ENCODE measurements at regions not wholly inside any gene's neighbourhood (a gene's known extent, or its start where the extent isn't known, plus 50 kb on each side); places are given as distances from the start of the nearest gene placed in this dataset.

- no peak for DNase-seq (ENCODE audit: low read depth, low spot score)
- H3K4me1 ChIP-seq (ENCODE audit: insufficient read depth, insufficient read length), result no peaks in the 10 kb centered on the region
- no peak overlapping the region for H3K4me3 ChIP-seq (ENCODE audit: insufficient read length, low read depth)
These were observed 112.1 kb upstream of the CDC42EP3 start for GRCh38 chr2:37783545-37783944.

GRCh38 chr2:37784071-37784758, 112.8 kb upstream of the CDC42EP3 start:
- no peaks in the 10 kb centered on the region for H3K36me3 ChIP-seq (ENCODE audit: insufficient read depth, insufficient read length, low read length)
- no peak for DNase-seq (ENCODE audit: low read depth, low spot score)
- TF ChIP-seq ZNF274 (IDR thresholded peaks at IDR 0.05; ENCODE audit: low read depth, low read length), result no peak
- no peak for TF ChIP-seq SUZ12 (IDR thresholded peaks at IDR 0.05; ENCODE audit: extremely low read depth, insufficient read depth, insufficient read length)
- no peak for TF ChIP-seq YY1 (IDR thresholded peaks at IDR 0.05; ENCODE audit: insufficient read depth, insufficient read length)

More at GRCh38 chr2:37783545-37783944, 112.1 kb upstream of the CDC42EP3 start:
- no peak for TF ChIP-seq YY1 (IDR thresholded peaks at IDR 0.05; ENCODE audit: insufficient read depth, insufficient read length)
- TF ChIP-seq ZNF274 (IDR thresholded peaks at IDR 0.05; ENCODE audit: low read depth, low read length), result no peak
- TF ChIP-seq SUZ12 (IDR thresholded peaks at IDR 0.05; ENCODE audit: extremely low read depth, insufficient read depth, insufficient read length), result no peak
- Histone ChIP-seq H3K36me3 (ENCODE audit: insufficient read depth, insufficient read length, low read length) (no peaks in the 10 kb centered on the region), H3K27me3 (ENCODE audit: insufficient read depth, insufficient read length) (no peaks in the 10 kb centered on the region), H3K9ac (ENCODE audit: insufficient read length, low read depth) (no peak overlapping the region), H3K9me3 (ENCODE audit: insufficient read depth, low read length) (peaks cover 18% of the 10 kb centered on the region)

DNA sequence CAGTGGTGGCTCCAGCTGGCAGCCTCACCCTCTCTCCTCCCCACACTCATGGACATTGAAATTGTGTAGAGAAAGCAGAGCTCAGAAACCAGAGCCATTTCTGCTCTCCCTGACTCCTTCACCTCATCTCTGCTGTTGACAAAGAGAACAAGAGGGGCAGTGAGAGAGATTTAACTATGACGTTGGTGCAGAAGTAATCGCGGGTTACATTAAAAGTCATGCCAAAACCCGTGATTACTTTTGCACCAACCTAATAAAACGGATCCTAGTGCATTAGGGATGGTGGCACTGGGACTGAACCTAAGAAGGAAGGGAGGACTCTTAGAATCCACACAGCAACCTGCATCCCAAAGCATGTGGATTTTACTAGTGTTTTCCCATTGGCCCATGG, 113.3 kb upstream of the CDC42EP3 start:
- Histone ChIP-seq H3K9ac (ENCODE audit: insufficient read length, low read depth) (no peak overlapping the region), H3K9me3 (ENCODE audit: insufficient read depth, low read length) (peaks cover 21% of the 10 kb centered on the region), H3K4me1 (ENCODE audit: insufficient read depth, insufficient read length) (no peaks in the 10 kb centered on the region), H3K27me3 (ENCODE audit: insufficient read depth, insufficient read length) (no peaks in the 10 kb centered on the region), H3K36me3 (ENCODE audit: insufficient read depth, insufficient read length, low read length) (no peaks in the 10 kb centered on the region), H3K4me3 (ENCODE audit: insufficient read length, low read depth) (no peak overlapping the region)
- DNase-seq (ENCODE audit: low read depth, low spot score), result no peak
- TF ChIP-seq SUZ12 (IDR thresholded peaks at IDR 0.05; ENCODE audit: extremely low read depth, insufficient read depth, insufficient read length) (no peak), YY1 (IDR thresholded peaks at IDR 0.05; ENCODE audit: insufficient read depth, insufficient read length) (no peak), ZNF274 (IDR thresholded peaks at IDR 0.05; ENCODE audit: low read depth, low read length) (no peak)

More at GRCh38 chr2:37784071-37784758, 112.8 kb upstream of the CDC42EP3 start:
- H3K27me3 ChIP-seq (ENCODE audit: insufficient read depth, insufficient read length), result no peaks in the 10 kb centered on the region
- H3K4me3 ChIP-seq (ENCODE audit: insufficient read length, low read depth), result no peak overlapping the region
- H3K4me1 ChIP-seq (ENCODE audit: insufficient read depth, insufficient read length), result no peaks in the 10 kb centered on the region
- H3K9ac ChIP-seq (ENCODE audit: insufficient read length, low read depth), result no peak overlapping the region
- peaks cover 21% of the 10 kb centered on the region for H3K9me3 ChIP-seq (ENCODE audit: insufficient read depth, low read length)

- Histone ChIP-seq H3K36me3 (ENCODE audit: insufficient read depth, insufficient read length, low read length) (no peaks in the 10 kb centered on the region), H3K9ac (ENCODE audit: insufficient read length, low read depth) (no peak overlapping the region), H3K4me1 (ENCODE audit: insufficient read depth, insufficient read length) (no peaks in the 10 kb centered on the region), H3K27me3 (ENCODE audit: insufficient read depth, insufficient read length) (no peaks in the 10 kb centered on the region), H3K9me3 (ENCODE audit: insufficient read depth, low read length) (peaks cover 17% of the 10 kb centered on the region), H3K4me3 (ENCODE audit: insufficient read length, low read depth) (no peak overlapping the region)
- no peak for DNase-seq (ENCODE audit: low read depth, low spot score)
- TF ChIP-seq YY1 (IDR thresholded peaks at IDR 0.05; ENCODE audit: insufficient read depth, insufficient read length) (no peak), ZNF274 (IDR thresholded peaks at IDR 0.05; ENCODE audit: low read depth, low read length) (no peak), SUZ12 (IDR thresholded peaks at IDR 0.05; ENCODE audit: extremely low read depth, insufficient read depth, insufficient read length) (no peak)
These were observed 114.8 kb upstream of the CDC42EP3 start for GRCh38 chr2:37786191-37786698.

DNA sequence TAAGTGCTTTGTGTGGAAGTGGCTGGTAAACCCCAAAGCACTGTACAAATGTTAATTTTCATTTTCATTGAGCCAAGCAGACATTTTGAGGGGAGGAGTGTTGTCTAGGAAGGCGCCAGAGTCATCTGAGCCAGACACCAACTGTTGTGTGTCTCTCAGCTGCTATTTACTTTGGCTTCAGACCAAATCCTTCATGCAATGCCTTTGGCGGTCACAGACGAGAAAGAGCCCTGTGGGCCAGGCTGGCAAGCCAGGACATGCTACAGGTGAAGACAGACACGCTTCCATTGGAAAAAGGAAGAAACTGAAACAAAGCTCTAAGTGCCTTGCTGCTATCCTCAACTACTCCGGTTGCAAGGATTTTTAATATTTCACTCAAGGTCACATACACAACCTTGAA, 115.4 kb upstream of the CDC42EP3 start:
- Histone ChIP-seq H3K36me3 (ENCODE audit: insufficient read depth, insufficient read length, low read length) (no peaks in the 10 kb centered on the region), H3K9ac (ENCODE audit: insufficient read length, low read depth) (no peak overlapping the region), H3K27me3 (ENCODE audit: insufficient read depth, insufficient read length) (no peaks in the 10 kb centered on the region), H3K4me3 (ENCODE audit: insufficient read length, low read depth) (no peak overlapping the region), H3K9me3 (ENCODE audit: insufficient read depth, low read length) (peaks cover 17% of the 10 kb centered on the region), H3K4me1 (ENCODE audit: insufficient read depth, insufficient read length) (no peaks in the 10 kb centered on the region)
- no peak for DNase-seq (ENCODE audit: low read depth, low spot score)
- TF ChIP-seq ZNF274 (IDR thresholded peaks at IDR 0.05; ENCODE audit: low read depth, low read length) (no peak), YY1 (IDR thresholded peaks at IDR 0.05; ENCODE audit: insufficient read depth, insufficient read length) (no peak), SUZ12 (IDR thresholded peaks at IDR 0.05; ENCODE audit: extremely low read depth, insufficient read depth, insufficient read length) (no peak)

DNA sequence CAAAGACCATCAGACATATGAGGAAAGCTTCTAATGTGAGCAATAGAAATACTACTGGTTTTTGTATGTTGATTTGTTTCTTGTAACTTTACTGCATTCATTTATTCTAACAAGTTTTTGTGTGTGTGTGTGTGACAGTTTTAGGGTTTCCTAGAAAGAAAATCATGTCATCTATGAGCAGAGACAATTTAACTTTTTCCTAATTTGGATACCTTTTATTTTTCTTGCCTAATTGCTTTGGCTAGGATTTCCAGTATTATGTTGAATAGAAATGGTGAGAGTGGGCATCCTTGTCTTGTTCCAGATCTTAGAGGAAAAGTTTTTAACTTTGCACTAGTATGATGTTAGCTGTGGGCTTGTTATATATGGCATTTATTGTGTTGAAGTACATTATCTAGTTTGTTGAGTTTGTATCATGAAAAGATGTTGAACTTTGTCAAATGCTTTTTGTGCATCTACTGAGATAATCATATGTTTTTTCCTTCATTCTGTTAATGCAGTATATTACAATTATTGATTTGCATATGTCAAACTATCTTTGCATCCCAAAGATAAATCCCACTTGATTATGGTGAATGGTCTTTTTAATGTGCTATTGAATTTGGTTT, 117.3 kb upstream of the CDC42EP3 start:
- no peaks in the 10 kb centered on the region for H3K4me1 ChIP-seq (ENCODE audit: insufficient read depth, insufficient read length)
- no peaks in the 10 kb centered on the region for H3K36me3 ChIP-seq (ENCODE audit: insufficient read depth, insufficient read length, low read length)
- H3K27me3 ChIP-seq (ENCODE audit: insufficient read depth, insufficient read length), result no peaks in the 10 kb centered on the region
- no peak overlapping the region for H3K9ac ChIP-seq (ENCODE audit: insufficient read length, low read depth)
- no peak overlapping the region for H3K4me3 ChIP-seq (ENCODE audit: insufficient read length, low read depth)
- H3K9me3 ChIP-seq (ENCODE audit: insufficient read depth, low read length), result peaks cover 17% of the 10 kb centered on the region
- no peak for DNase-seq (ENCODE audit: low read depth, low spot score)
- TF ChIP-seq SUZ12 (IDR thresholded peaks at IDR 0.05; ENCODE audit: extremely low read depth, insufficient read depth, insufficient read length) (no peak), YY1 (IDR thresholded peaks at IDR 0.05; ENCODE audit: insufficient read depth, insufficient read length) (no peak), ZNF274 (IDR thresholded peaks at IDR 0.05; ENCODE audit: low read depth, low read length) (no peak)

DNA sequence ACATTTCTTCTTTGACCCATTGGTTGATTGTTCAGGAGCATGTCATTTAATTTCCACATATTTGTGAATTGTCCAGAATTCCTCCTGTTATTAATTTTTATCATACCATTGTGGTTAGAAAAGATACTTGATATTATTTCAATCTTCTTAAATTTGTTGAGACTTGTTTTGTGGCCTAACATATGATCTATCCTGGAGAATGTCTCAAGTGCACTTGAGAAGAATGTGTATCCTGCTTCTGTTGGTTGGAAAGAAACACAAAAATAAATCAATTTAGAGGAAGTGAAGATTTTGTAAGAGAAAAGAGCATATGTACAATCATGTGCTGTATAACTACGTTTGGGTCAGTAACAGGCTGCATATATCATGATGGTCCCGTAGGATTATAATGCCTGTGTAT, 118.6 kb upstream of the CDC42EP3 start:
- Histone ChIP-seq H3K36me3 (ENCODE audit: insufficient read depth, insufficient read length, low read length) (no peaks in the 10 kb centered on the region), H3K27me3 (ENCODE audit: insufficient read depth, insufficient read length) (no peaks in the 10 kb centered on the region), H3K9me3 (ENCODE audit: insufficient read depth, low read length) (peaks cover 17% of the 10 kb centered on the region), H3K9ac (ENCODE audit: insufficient read length, low read depth) (no peak overlapping the region), H3K4me1 (ENCODE audit: insufficient read depth, insufficient read length) (no peaks in the 10 kb centered on the region), H3K4me3 (ENCODE audit: insufficient read length, low read depth) (no peak overlapping the region)
- TF ChIP-seq SUZ12 (IDR thresholded peaks at IDR 0.05; ENCODE audit: extremely low read depth, insufficient read depth, insufficient read length), result no peak
- TF ChIP-seq YY1 (IDR thresholded peaks at IDR 0.05; ENCODE audit: insufficient read depth, insufficient read length), result no peak
- TF ChIP-seq ZNF274 (IDR thresholded peaks at IDR 0.05; ENCODE audit: low read depth, low read length), result no peak
- DNase-seq (ENCODE audit: low read depth, low spot score), result no peak

Measured in NT2/D1 (cell line).